ENCODE measurements at regions not wholly inside any gene's neighbourhood (a gene's known extent, or its start where the extent isn't known, plus 50 kb on each side); places are given as distances from the start of the nearest gene placed in this dataset.

GRCh38 chrX:4741024-4741423 lies 1027.6 kb upstream of the PRKX start:
- Histone ChIP-seq H3K27ac (no peak overlapping the region), H3K4me1 (replicated peaks) (no peaks in the 10 kb centered on the region), H3K27me3 (replicated peaks; ENCODE audit: insufficient read depth) (no peaks in the 10 kb centered on the region), H3K9me3 (no peaks in the 10 kb centered on the region), H3K4me3 (no peak overlapping the region), H3K36me3 (no peaks in the 10 kb centered on the region)
- no peak for DNase-seq (ENCODE audit: low spot score)
- WGBS = 48% methylated on average over 5 of the region's 5 CpGs
- TF ChIP-seq CTCF (IDR thresholded peaks at IDR 0.05) (no peak), POLR2A (IDR thresholded peaks at IDR 0.05) (no peak), POLR2AphosphoS5 (IDR thresholded peaks at IDR 0.05) (no peak)
- intact Hi-C loops (cut with DNase I) = no loop called here

- DNase-seq (ENCODE audit: low spot score) = no peak
- no peaks in the 10 kb centered on the region for H3K27me3 ChIP-seq (replicated peaks; ENCODE audit: insufficient read depth)
- intact Hi-C loops (cut with DNase I) = no loop called here
- no peaks in the 10 kb centered on the region for H3K36me3 ChIP-seq
- H3K9me3 ChIP-seq = no peaks in the 10 kb centered on the region
- no peaks in the 10 kb centered on the region for H3K4me1 ChIP-seq (replicated peaks)
- 94% methylated on average over 2 of the region's 2 CpGs for WGBS
- H3K27ac ChIP-seq = no peak overlapping the region
- no peak for TF ChIP-seq CTCF (IDR thresholded peaks at IDR 0.05)
- no peak for TF ChIP-seq POLR2AphosphoS5 (IDR thresholded peaks at IDR 0.05)
- no peak for TF ChIP-seq POLR2A (IDR thresholded peaks at IDR 0.05)
- no peak overlapping the region for H3K4me3 ChIP-seq
These were observed 1021.9 kb upstream of the PRKX start for GRCh38 chrX:4735299-4735698.

DNA sequence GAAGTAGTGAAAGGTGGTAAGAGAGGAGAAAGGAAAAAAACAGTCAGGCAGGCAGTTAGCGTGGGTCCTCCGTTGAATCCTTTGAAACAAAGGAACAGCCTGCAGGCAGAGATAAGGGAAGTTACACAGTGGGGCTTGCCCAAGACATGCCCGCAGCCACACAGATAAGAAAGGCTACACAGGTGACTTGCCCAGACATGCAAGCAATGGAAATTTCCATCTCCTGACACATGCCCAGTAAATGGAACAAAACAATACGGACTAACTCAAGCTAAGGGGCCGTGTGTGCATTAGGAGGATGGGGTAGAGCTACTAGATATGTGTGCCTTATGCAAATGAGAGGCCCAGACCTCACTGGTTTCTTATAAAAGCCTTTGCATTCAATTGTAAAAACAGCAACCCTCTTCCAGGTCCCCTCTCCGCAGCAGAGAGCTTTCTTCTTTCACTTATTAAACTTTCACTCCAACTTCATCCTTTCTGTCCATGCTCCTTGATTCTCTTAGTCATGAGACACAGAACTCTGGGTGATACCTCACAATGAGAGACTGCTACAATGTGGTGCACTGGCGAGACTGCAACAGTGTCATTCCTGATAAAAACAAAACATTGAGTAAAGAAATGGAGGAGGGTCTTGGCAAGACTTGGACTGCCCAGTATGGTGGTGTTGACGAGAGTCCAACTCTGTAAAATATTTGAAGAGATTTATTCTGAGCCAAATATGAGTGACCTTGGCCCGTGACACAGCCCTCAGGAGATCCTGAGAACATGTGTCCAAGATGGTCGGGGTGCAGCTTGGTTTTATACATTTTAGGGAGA lies 997.4 kb upstream of the PRKX start:
- Histone ChIP-seq H3K27ac (no peak overlapping the region), H3K4me3 (no peak overlapping the region), H3K36me3 (no peaks in the 10 kb centered on the region), H3K4me1 (replicated peaks) (no peaks in the 10 kb centered on the region), H3K9me3 (no peaks in the 10 kb centered on the region), H3K27me3 (replicated peaks; ENCODE audit: insufficient read depth) (no peaks in the 10 kb centered on the region)
- no peak for DNase-seq (ENCODE audit: low spot score)
- no peak for TF ChIP-seq POLR2A (IDR thresholded peaks at IDR 0.05)
- TF ChIP-seq POLR2AphosphoS5 (IDR thresholded peaks at IDR 0.05) = no peak
- no peak for TF ChIP-seq CTCF (IDR thresholded peaks at IDR 0.05)
- 62% methylated on average over 10 of the region's 10 CpGs for WGBS
- intact Hi-C loops (cut with DNase I) = no loop called here

DNA sequence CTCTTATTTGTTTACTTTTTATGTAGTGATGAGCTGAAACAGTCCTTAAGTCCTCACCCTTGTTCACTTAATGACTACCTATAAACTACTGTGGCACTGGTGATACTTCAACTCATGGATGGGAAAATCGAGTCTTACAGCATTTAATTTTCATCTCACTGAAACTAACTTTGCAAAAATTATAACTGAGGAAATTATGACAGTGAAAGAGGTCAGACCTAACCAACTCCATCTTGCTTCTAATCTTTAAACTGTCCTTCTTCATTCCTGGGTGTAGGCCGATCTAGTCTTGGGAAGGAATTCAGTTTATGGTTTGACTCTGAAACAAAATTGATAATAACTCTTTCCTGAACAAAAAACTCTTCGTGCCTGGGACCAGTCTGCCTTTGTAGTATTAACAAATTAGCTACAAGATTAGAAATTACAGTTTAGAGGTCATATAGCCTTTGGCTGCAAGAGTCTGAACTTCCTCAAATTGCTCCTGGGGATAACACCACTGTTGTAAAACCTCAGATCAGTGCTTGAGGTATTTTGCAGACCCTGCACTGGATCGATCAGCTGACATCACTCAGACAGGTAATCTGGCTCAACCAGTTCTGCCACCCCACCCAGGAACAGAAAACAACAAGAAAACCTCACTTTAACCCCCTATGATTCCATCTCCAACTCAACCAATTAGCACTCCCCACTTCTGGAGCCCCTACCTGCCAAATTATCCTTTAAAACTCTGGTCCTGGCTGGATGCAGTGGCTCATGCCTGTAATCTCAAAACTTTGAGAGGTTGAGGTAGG lies 995.7 kb upstream of the PRKX start:
- H3K27ac ChIP-seq = no peak overlapping the region
- 38% methylated on average over 3 of the region's 4 CpGs for WGBS
- H3K27me3 ChIP-seq (replicated peaks; ENCODE audit: insufficient read depth) = no peaks in the 10 kb centered on the region
- H3K4me1 ChIP-seq (replicated peaks) = no peaks in the 10 kb centered on the region
- no peaks in the 10 kb centered on the region for H3K36me3 ChIP-seq
- TF ChIP-seq POLR2A (IDR thresholded peaks at IDR 0.05) (no peak), POLR2AphosphoS5 (IDR thresholded peaks at IDR 0.05) (no peak), CTCF (IDR thresholded peaks at IDR 0.05) (no peak)
- no peak for DNase-seq (ENCODE audit: low spot score)
- no peaks in the 10 kb centered on the region for H3K9me3 ChIP-seq
- intact Hi-C loops (cut with DNase I) = no loop called here
- no peak overlapping the region for H3K4me3 ChIP-seq
